Pancreas (tissue), 10 donors: ENCODE measurements at regions not wholly inside any gene's neighbourhood (a gene's known extent, or its start where the extent isn't known, plus 50 kb on each side); places are given as distances from the start of the nearest gene placed in this dataset.

ENCODE experiments used
- ATAC-seq, 4 donors: fragments of 200-7000 bp; cut with Tn5 transposase; one replicate each; pipeline versions ENCODE4 v1.8.0 to v1.9.1; 2020; ENCODE audit warnings: mild to moderate bottlenecking in 4 of 4, moderate library complexity in 4 of 4
- DNase-seq, 6 donors: peaks; one replicate each; pipeline ENCODE4 v3.0.0-alpha.2; 2020
- FAIRE-seq: peaks from 2 replicates; lab custom pipeline; 2012; peaks lifted over from hg19 to GRCh38; lab: Jason Lieb, UNC
- H3K27ac ChIP-seq, 4 donors: fragments of 200-600 bp; sonication (generic); 1 replicate in 3 of 4; 2 replicates in 1 of 4; pipeline versions ENCODE4 v1.5.0 to v1.8.0; 2020
- H3K27me3 ChIP-seq, 4 donors: fragments of 200-600 bp; one replicate each; pipeline ENCODE4 v1.8.0; 2021
- H3K36me3 ChIP-seq, 3 donors: fragments of 200-600 bp; sonication (generic) in 1 of 3; one replicate each; pipeline versions ENCODE4 v1.5.0 to v1.8.0; 2020 to 2021
- H3K4me1 ChIP-seq, 3 donors: fragments of 200-600 bp; one replicate each; pipeline ENCODE4 v1.8.0; 2021
- H3K4me3 ChIP-seq, 4 donors: fragments of 200-600 bp; sonication (generic) in 2 of 4; one replicate each; pipeline versions ENCODE4 v1.5.0 to v1.8.0; 2020 to 2021
- H3K9me3 ChIP-seq, 4 donors: fragments of 200-600 bp; one replicate each; pipeline ENCODE4 v1.8.0; 2021
- WGBS, 2 donors: extraction: QIAGEN DNeasy Blood & Tissue Kit; methylation state at CpG; one replicate each; pipeline ENCODE4 v1.1.7; 2013; 5-methylcytosine and 5-hydroxymethylcytosine counted together
- intact Hi-C, 3 donors: fragments of 100-400 bp; cut with DNase I; formaldehyde crosslinking; loops; one replicate each; pipeline versions ENCODE4 v1.11.1 to v1.14.2; 2022
- TF ChIP-seq, protein P1 (sequence below), 4 donors: fragments of 200-600 bp; sonication (generic) in 3 of 4; IDR thresholded peaks; one replicate each; pipeline versions ENCODE4 v1.5.0 to v1.8.0; 2021; ENCODE audit warnings: antibody characterized with exemption in 4 of 4
- donor health status: healthy with polysubstance abuse.
- donor health status: DM: no; HTN: no; CAD: no; lungs with moderate emphysema.
- donor health status: DM: no; HTN: no; CAD: no.
- donor health status: control.
- donor health status: control.
- donor health status: Bipolar disorder and iron deficiency.
- donor health status: DM: yes; HTN: yes; CAD: no.
- donor health status: DM: no; HTN: no; CAD: no.
- donor health status: DM: no; HTN: no; CAD: no.
- donor health status: DM: yes; HTN: yes; CAD: no.

DNA sequence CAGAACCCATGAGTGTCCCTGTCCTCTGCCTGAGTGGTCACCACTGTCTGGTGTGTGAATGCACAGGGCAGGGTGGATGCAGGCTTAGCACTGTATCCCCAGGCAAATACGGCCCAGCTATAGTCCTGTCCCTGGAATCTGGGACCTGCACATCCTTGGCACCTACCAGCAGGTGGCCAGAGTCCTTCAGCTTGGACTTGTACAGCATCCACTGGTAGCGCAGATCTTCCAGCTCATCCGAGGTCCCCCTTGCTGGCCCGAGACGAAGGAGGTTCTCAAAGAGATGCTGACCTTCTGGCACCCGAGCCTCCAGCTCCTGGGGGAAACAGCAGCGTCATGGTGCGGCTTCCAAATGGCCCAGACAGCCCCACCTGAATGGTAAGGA is 83.4 kb downstream of the SYNE3 start:
- TF ChIP-seq, protein P1, sequence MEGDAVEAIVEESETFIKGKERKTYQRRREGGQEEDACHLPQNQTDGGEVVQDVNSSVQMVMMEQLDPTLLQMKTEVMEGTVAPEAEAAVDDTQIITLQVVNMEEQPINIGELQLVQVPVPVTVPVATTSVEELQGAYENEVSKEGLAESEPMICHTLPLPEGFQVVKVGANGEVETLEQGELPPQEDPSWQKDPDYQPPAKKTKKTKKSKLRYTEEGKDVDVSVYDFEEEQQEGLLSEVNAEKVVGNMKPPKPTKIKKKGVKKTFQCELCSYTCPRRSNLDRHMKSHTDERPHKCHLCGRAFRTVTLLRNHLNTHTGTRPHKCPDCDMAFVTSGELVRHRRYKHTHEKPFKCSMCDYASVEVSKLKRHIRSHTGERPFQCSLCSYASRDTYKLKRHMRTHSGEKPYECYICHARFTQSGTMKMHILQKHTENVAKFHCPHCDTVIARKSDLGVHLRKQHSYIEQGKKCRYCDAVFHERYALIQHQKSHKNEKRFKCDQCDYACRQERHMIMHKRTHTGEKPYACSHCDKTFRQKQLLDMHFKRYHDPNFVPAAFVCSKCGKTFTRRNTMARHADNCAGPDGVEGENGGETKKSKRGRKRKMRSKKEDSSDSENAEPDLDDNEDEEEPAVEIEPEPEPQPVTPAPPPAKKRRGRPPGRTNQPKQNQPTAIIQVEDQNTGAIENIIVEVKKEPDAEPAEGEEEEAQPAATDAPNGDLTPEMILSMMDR (IDR thresholded peaks at IDR 0.05), result no peak
- no peaks in the 10 kb centered on the region for H3K36me3 ChIP-seq
- intact Hi-C loops, result loop anchor here in 2 of 3 donors (5.0 to 10.0 kb wide), 2 partner anchors 741 to 748 kb away; no protein-coding TSS in a partner anchor
- no peak for ATAC-seq
- H3K9me3 ChIP-seq, result no peaks in the 10 kb centered on the region
- WGBS, 2 donors, result 70 to 83% methylated on average over 8 of the region's 8 CpGs
- no peaks in the 10 kb centered on the region for H3K4me1 ChIP-seq
- FAIRE-seq, result no peak
- no peaks in the 10 kb centered on the region for H3K27me3 ChIP-seq
- no peak overlapping the region for H3K4me3 ChIP-seq
- peak in 1 of 6 donors; percentile 12 for DNase-seq
- H3K27ac ChIP-seq, result no peak overlapping the region

DNA sequence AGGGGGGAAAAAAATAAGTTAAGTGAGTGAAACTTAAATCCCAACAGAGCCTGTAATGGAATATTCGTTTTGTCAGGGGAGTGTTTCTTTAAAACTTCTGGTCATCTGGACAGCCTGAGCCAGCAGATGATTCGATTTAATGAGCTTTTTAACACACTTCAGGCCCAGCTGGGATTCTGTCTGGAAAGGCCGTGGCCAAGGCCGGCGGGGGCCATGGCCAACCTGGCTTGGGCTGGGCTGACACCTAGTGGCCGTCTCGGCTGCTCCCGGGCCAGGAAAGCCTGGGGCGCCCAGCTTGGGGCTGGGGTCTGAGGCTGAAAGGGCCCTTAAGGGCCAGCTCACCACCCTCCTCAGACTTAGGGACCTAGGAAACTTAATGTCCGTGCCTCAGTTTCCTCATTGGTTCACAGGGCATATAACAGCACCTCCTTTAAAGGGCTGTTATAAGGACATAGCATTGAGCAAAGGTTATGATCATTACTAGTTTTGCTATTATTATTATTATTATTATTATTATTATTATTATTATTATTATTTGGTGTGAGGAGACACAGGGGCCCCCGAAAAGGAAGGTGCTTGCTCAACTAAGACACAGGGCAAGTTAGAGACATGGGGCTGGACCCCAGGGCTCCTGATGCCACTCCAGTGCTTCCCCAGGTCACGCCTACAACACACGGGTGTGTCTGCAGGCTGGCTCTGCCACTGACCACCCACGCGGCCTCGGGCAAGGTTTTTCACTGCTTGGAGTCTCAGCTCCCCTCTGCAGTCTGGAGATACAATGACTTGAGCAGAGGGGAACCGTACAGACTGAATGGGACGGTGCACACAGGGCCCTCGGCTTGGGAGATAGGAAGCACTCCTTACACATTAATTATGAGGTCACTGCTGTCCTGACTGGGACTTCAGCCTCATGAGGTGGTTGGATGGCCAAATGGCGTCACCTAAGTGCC is 84.0 kb downstream of the SYNE3 start:
- Histone ChIP-seq H3K4me3 (no peak overlapping the region), H3K4me1 (no peaks in the 10 kb centered on the region), H3K27me3 (no peaks in the 10 kb centered on the region), H3K27ac (no peak overlapping the region), H3K9me3 (no peaks in the 10 kb centered on the region), H3K36me3 (no peaks in the 10 kb centered on the region)
- peak; percentile 44 to 89 (median 72) for DNase-seq
- TF ChIP-seq, protein P1 (IDR thresholded peaks at IDR 0.05), result peak; percentile 62 to 82 (median 79)
- FAIRE-seq, result no peak
- peak; percentile 94 to 99 (median 98) for ATAC-seq
- WGBS, 2 donors, result 36 to 37% methylated on average over 20 of the region's 20 CpGs
- intact Hi-C loops, result loop anchor here in 2 of 3 donors (5.0 to 10.0 kb wide), 2 partner anchors 740 to 748 kb away; no protein-coding TSS in a partner anchor

DNA sequence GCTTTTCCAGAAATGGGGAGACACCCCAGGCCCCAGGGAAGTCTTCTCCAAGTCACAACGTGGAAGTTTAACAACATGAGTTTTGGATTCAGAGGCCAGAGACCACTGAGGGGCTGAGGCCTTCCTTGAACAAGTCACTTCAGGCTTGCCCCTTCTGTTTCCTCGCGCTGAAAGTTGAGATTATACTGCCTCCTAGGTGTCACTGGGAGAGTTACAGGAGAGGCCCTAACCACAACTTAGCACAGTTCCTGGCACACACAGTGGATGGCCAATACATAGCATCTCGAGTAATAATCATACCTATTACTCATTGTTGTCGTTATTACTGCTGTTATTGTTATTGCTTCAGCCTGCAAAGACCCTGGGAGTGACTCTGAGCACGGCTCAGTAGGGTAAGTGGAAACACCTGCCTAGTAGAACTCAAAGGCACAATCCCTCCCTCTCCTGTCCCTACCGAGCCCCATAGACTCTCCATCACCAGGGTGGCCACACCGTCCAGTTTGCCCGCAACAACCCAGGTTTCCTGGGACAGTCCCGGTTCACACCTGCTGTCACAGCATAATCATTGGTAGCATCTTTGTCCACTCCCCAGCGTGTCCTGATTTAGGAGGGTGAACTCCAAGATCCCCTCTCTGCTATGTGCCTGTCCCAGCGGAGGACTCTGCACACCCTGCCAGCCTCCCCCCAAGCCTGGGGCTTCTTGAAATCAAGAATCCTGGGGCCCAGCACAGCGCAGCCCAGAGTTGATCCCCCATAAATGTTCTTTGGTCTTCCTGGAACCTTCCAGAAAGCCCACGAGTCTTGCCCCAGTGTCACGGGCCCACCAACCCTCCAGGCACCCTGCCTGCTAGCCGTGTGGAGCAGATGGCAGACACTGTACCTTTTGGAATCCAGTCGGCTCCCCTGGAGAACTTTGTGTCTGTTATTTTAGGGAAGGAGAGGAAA is 85.0 kb downstream of the SYNE3 start:
- FAIRE-seq (no peak), DNase-seq (peak in 2 of 6 donors; percentile 9 to 29), ATAC-seq (peak; percentile 74 to 84 (median 82))
- H3K36me3 ChIP-seq, result no peaks in the 10 kb centered on the region
- H3K27me3 ChIP-seq, result no peaks in the 10 kb centered on the region
- no peaks in the 10 kb centered on the region for H3K9me3 ChIP-seq
- intact Hi-C loops, result loop anchor here in 2 of 3 donors (5.0 to 10.0 kb wide), 2 partner anchors 739 to 747 kb away; no protein-coding TSS in a partner anchor
- no peak overlapping the region for H3K27ac ChIP-seq
- no peaks in the 10 kb centered on the region for H3K4me1 ChIP-seq
- TF ChIP-seq, protein P1 (IDR thresholded peaks at IDR 0.05), result peak; percentile 26 to 39 (median 30)
- 69 to 74% methylated on average over 17 of the region's 17 CpGs for WGBS, 2 donors
- H3K4me3 ChIP-seq, result no peak overlapping the region

DNA sequence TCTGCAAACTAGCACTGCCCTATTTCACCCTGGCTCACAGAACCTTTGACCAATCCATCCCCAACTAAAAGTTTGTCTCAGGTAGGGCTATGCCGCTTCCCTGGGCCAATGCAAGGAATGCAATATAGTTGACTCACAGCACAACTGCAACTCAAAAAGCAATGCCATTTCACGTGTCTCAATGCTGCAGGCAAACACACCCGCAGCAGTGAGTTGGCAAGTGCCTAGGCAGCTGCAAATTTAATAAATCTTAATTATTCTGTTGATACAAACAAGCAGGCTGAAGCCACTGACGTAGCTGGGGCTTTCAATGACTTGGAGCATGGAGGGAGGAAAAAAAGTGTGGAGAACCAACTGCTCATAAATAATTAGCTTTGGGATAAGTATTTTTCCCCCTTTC is 87.9 kb downstream of the SYNE3 start:
- no peak overlapping the region for H3K27ac ChIP-seq
- no peaks in the 10 kb centered on the region for H3K36me3 ChIP-seq
- no peaks in the 10 kb centered on the region for H3K27me3 ChIP-seq
- FAIRE-seq, result no peak
- H3K9me3 ChIP-seq, result no peaks in the 10 kb centered on the region
- intact Hi-C loops, result no loop called here
- H3K4me1 ChIP-seq, result no peaks in the 10 kb centered on the region
- 80 to 87% methylated on average over 4 of the region's 4 CpGs for WGBS, 2 donors
- no peak for ATAC-seq
- TF ChIP-seq, protein P1 (IDR thresholded peaks at IDR 0.05), result no peak
- no peak overlapping the region for H3K4me3 ChIP-seq
- DNase-seq, result no peak
